Testis (tissue), 2 donors: ENCODE measurements at regions not wholly inside any gene's neighbourhood (a gene's known extent, or its start where the extent isn't known, plus 50 kb on each side); places are given as distances from the start of the nearest gene placed in this dataset.
"Not testable (repeated sequence)": the region's sequence is repeated elsewhere in the genome, so short reads cannot be mapped to it uniquely, and the experiment has no call there.

Experiments used
- DNase-seq: peaks from one replicate; pipeline ENCODE4 v3.0.0-alpha.2; 2019
- H3K27ac ChIP-seq, 2 donors: fragments of 200-600 bp; sonication (generic); one replicate each; pipeline ENCODE4 v1.5.1; 2019
- H3K27me3 ChIP-seq: fragments of 200-600 bp; sonication (generic); one replicate; pipeline ENCODE4 v1.5.1; 2019
- H3K36me3 ChIP-seq: fragments of 200-600 bp; sonication (generic); one replicate; pipeline ENCODE4 v1.5.1; 2017; ENCODE audit warnings: low read depth; ENCODE audit errors: missing control alignments
- H3K4me1 ChIP-seq: fragments of 200-600 bp; sonication (generic); one replicate; pipeline ENCODE4 v1.5.1; 2019
- H3K4me3 ChIP-seq, 2 donors: fragments of 200-600 bp; sonication (generic); one replicate each; pipeline ENCODE4 v1.5.1; 2017 to 2019
- H3K9me3 ChIP-seq: fragments of 200-600 bp; sonication (generic); one replicate; pipeline ENCODE4 v1.5.1; 2017
- POLR2A ChIP-seq: fragments of 450-650 bp; IDR thresholded peaks from one replicate; pipeline ENCODE4 v1.6.1; 2017; ENCODE audit warnings: antibody characterized with exemption, mild to moderate bottlenecking, moderate library complexity
- WGBS, 2 donors: methylation state at CpG; one replicate each; pipeline ENCODE4 v1.1.5; 2018; 5-methylcytosine and 5-hydroxymethylcytosine counted together
- intact Hi-C: fragments of 100-400 bp; cut with DNase I; formaldehyde crosslinking; loops from one replicate; pipeline ENCODE4 v1.15.1; 2023; ENCODE audit warnings: low total_unique reads
- TF ChIP-seq, protein P1 (sequence below), 3 experiments: fragments of 450-650 bp in 2 of 3; fragments of 200-600 bp in 1 of 3; sonication (generic) in 1 of 3; IDR thresholded peaks; one replicate each; pipeline ENCODE4 v1.5.1; 2016 to 2019; ENCODE audit warnings: antibody characterized with exemption in 3 of 3, mild to moderate bottlenecking in 2 of 3, moderate library complexity in 1 of 3

DNA sequence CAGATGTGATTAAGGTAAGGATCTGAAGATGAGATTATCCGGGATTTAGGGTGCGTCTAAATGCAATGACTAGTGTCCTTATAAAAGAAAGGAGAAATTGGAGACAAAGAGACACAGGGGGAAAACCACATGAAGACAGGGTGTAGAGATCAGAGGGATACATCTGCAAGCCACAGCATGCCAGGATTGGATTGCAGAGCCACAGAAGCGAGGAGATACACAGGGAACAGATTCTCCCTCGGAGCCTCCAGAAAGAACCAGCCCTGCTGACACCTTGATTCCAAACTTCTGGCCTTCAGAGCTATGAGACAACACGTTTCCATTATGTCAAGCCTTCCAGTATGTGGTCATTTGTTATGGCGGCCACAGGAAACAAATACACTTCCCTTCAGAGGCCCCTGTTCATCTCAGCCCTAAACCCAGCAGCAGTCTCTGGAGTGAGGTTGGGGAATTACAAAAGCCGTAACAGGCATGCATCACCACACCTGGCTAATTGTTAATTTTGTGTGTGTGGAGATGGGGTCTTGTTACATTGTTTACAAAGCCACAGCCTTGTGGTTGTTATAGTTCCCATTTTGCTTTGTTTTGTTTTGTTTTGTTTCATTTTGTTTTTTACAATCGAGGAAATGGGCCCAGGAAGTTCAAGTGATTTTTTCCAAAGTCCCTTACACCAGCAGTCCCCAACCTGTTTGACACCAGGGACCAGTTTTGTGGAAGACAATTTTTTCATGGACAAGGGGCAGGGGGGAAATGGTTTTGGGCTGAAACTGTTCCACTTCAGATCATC is 51.6 kb upstream of the LYRM9 start:
- Histone ChIP-seq H3K27me3 (no peaks in the 10 kb centered on the region), H3K36me3 (no peaks in the 10 kb centered on the region), H3K27ac (no peak overlapping the region), H3K9me3 (no peaks in the 10 kb centered on the region), H3K4me3 (no peak overlapping the region), H3K4me1 (no peaks in the 10 kb centered on the region)
- WGBS, 2 donors = 76 to 85% methylated on average over 8 of the region's 8 CpGs
- DNase-seq = no peak
- no peak for TF ChIP-seq POLR2A
- intact Hi-C loops = no loop called here

DNA sequence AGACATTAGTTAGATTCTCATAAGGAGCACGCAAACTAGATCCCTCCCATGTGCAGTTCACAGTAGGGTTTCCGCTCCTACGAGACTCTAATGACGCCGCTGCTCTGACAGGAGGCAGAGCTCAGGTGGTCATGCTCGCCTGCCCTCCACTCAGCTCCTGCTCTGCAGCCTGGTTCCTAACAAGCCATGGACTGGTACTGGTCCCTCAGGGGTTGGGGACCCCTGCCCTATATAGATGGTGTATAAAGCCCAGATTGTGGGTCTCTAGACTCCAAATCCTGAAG is 52.1 kb upstream of the LYRM9 start:
- 85 to 91% methylated on average over 6 of the region's 6 CpGs for WGBS, 2 donors
- TF ChIP-seq, protein P1, sequence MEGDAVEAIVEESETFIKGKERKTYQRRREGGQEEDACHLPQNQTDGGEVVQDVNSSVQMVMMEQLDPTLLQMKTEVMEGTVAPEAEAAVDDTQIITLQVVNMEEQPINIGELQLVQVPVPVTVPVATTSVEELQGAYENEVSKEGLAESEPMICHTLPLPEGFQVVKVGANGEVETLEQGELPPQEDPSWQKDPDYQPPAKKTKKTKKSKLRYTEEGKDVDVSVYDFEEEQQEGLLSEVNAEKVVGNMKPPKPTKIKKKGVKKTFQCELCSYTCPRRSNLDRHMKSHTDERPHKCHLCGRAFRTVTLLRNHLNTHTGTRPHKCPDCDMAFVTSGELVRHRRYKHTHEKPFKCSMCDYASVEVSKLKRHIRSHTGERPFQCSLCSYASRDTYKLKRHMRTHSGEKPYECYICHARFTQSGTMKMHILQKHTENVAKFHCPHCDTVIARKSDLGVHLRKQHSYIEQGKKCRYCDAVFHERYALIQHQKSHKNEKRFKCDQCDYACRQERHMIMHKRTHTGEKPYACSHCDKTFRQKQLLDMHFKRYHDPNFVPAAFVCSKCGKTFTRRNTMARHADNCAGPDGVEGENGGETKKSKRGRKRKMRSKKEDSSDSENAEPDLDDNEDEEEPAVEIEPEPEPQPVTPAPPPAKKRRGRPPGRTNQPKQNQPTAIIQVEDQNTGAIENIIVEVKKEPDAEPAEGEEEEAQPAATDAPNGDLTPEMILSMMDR (IDR thresholded peaks at IDR 0.05) = no peak
- no peak for TF ChIP-seq POLR2A
- Histone ChIP-seq H3K36me3 (no peaks in the 10 kb centered on the region), H3K27ac (no peak overlapping the region), H3K27me3 (no peaks in the 10 kb centered on the region), H3K4me3 (no peak overlapping the region), H3K4me1 (no peaks in the 10 kb centered on the region), H3K9me3 (no peaks in the 10 kb centered on the region)
- intact Hi-C loops = no loop called here
- no peak for DNase-seq

DNA sequence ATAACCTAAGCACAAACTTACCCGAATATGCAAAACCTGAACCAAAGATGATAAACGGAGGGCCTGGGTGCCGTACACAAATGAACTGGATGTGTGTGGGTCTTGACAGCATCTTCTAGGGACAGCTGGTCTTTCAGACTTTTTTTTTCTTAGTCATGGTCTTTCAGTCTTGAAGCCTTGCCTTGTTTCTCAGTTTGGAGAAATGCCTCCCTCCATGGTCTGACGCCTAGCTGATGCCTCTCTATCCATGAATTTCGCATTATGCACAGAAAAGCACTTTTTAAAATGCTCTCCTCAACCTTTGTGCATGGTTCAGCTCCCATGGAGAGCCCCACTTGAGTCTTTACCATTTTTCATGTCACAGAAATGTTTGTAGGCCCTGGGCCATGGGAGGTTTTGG is 52.8 kb upstream of the LYRM9 start:
- WGBS, 2 donors = 83 to 86% methylated on average over 5 of the region's 5 CpGs

DNA sequence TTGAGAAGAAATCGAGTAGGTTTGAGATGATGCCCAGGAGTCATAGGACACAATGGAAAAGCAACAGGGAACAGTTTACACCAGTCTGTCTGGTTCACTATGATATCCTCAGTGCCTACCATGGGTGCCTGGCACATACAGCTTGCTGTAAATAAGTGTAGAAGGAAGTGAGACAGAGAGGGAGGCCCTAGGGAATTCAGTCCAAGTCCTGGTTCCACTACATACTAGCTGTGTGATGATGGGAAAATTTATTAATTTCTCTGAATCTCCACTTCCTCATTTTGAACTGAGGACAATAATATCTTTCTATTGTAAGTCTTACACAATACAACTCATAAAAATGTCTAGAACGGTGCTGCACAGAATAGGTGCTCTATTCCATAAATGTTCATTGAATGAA is 53.3 kb upstream of the LYRM9 start:
- no peak for TF ChIP-seq POLR2A
- Histone ChIP-seq H3K27me3 (no peaks in the 10 kb centered on the region), H3K36me3 (no peaks in the 10 kb centered on the region), H3K9me3 (no peaks in the 10 kb centered on the region), H3K4me3 (no peak overlapping the region), H3K27ac (no peak overlapping the region), H3K4me1 (no peaks in the 10 kb centered on the region)
- intact Hi-C loops = no loop called here
- DNase-seq = no peak
- WGBS, 2 donors = 73 to 85% methylated on average over 2 of the region's 2 CpGs

More for the DNA sequence above, 52.8 kb upstream of the LYRM9 start:
- no peak for DNase-seq
- no peaks in the 10 kb centered on the region for H3K4me1 ChIP-seq
- no peak overlapping the region for H3K27ac ChIP-seq
- H3K4me3 ChIP-seq = no peak overlapping the region
- no peaks in the 10 kb centered on the region for H3K9me3 ChIP-seq
- no peaks in the 10 kb centered on the region for H3K27me3 ChIP-seq
- TF ChIP-seq, protein P1 (IDR thresholded peaks at IDR 0.05) = no peak
- no peak for TF ChIP-seq POLR2A
- H3K36me3 ChIP-seq = no peaks in the 10 kb centered on the region
- intact Hi-C loops = no loop called here

DNA sequence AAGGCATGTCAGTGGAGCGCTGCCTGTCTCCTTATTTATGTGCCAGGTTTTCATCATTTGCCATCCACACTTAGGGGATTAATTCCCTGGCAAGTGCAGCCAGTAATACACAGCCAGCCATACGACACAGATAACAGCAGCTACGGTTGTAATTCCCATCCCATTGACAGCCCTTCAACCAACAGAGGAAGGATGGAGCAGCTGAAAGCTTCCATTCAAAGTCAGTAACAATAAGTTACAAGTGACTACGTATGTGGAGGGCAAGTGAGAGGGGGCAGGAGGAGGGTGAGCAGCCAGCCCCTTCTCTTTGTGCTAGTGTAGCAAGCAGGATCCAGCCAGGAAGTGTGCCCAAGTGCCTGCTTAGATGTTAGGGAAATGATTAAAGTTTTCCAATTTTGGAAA is 53.8 kb upstream of the LYRM9 start:
- intact Hi-C loops = no loop called here
- TF ChIP-seq, protein P1 (IDR thresholded peaks at IDR 0.05) = no peak
- TF ChIP-seq POLR2A = no peak
- H3K27ac ChIP-seq = no peak overlapping the region
- H3K4me3 ChIP-seq = no peak overlapping the region
- no peaks in the 10 kb centered on the region for H3K4me1 ChIP-seq
- H3K9me3 ChIP-seq = no peaks in the 10 kb centered on the region
- no peaks in the 10 kb centered on the region for H3K27me3 ChIP-seq
- H3K36me3 ChIP-seq = no peaks in the 10 kb centered on the region
- DNase-seq = no peak
- 43 to 63% methylated on average over 4 of the region's 4 CpGs for WGBS, 2 donors

DNA sequence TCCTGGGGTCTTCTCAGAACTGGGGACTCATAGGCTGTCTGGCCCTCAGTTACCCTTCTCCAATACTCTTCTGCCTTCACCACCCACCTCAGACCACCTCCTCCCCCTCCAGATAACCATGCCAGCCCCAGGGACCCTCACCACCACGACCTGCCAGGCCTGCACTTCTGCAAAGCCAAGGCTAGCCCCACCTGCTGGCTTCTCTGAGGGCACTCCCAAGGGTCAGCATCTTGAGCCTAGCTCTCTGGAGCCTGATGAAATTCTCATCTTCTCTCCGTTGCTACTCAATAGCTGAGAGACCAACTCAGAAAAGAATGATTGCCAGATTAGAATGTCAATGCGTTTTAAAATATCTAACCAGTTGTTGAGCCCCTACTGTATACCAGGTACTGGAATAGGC is 56.1 kb upstream of the LYRM9 start:
- no peaks in the 10 kb centered on the region for H3K4me1 ChIP-seq
- H3K36me3 ChIP-seq = no peaks in the 10 kb centered on the region
- H3K9me3 ChIP-seq = no peaks in the 10 kb centered on the region
- intact Hi-C loops = no loop called here
- no peaks in the 10 kb centered on the region for H3K27me3 ChIP-seq
- TF ChIP-seq POLR2A = no peak
- TF ChIP-seq, protein P1 (IDR thresholded peaks at IDR 0.05) = no peak
- 81 to 84% methylated on average over 3 of the region's 3 CpGs for WGBS, 2 donors
- DNase-seq = no peak
- no peak overlapping the region for H3K27ac ChIP-seq
- H3K4me3 ChIP-seq = no peak overlapping the region

DNA sequence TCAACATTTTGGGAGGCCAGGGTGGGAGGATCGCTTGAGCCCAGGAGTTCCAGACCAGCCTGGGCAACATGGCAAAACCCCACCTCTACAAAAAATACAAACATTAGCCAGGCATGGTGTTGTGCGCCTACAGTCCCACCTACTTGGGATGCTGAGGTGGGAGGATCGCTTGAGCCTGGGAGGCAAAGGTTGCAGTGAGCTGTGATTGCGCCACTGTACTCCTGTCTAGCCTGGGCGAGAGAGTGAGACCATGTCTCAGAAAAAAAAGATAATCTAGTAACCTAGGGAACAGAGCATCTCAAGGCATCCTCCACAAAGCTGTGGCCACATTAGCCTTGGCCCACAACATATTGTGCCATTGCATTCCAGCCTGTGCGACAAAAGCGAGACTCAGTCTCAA is 57.1 kb upstream of the LYRM9 start:
- H3K4me1 ChIP-seq, H3K4me3 ChIP-seq, H3K27me3 ChIP-seq, H3K9me3 ChIP-seq, H3K36me3 ChIP-seq, H3K27ac ChIP-seq, intact Hi-C loops, DNase-seq: not testable (repeated sequence)
- 87 to 91% methylated on average over 6 to 7 of the region's 7 CpGs for WGBS, 2 donors
